WTC11 (cell line): ENCODE measurements at regions not wholly inside any gene's neighbourhood (a gene's known extent, or its start where the extent isn't known, plus 50 kb on each side); places are given as distances from the start of the nearest gene placed in this dataset.

Source experiments
- ATAC-seq: fragments of 200-7000 bp; cut with Tn5 transposase; 2 replicates; pipeline ENCODE4 v1.10.0; 2021; ENCODE audit warnings: mild to moderate bottlenecking, moderate library complexity
- CTCF ChIA-PET: fragments of 300-600 bp; sonication (Branson Sonifier 250); formaldehyde crosslinking; loops from one replicate; lab custom pipeline; 2021; ENCODE audit warnings: antibody characterized with exemption; lab: Charles Lee
- POLR2A ChIA-PET: fragments of 350-600 bp; sonication (Branson Sonifier 250); formaldehyde crosslinking; loops from one replicate; lab custom pipeline; 2021; ENCODE audit warnings: antibody characterized with exemption; lab: Charles Lee
- DNase-seq: peaks from one replicate; pipeline ENCODE4 v3.0.0; 2021; ENCODE audit warnings: low spot score
- H3K27ac Mint-ChIP-seq: 2 replicates; pipeline ENCODE4 v1.8.0; 2021; ENCODE audit warnings: mixed read lengths
- H3K27me3 Mint-ChIP-seq: 2 replicates; pipeline ENCODE4 v1.8.0; 2021; ENCODE audit warnings: low read depth, mild to moderate bottlenecking, moderate library complexity, mixed read lengths
- H3K36me3 Mint-ChIP-seq: 2 replicates; pipeline ENCODE4 v1.8.0; 2021; ENCODE audit warnings: mixed read lengths
- H3K4me1 Mint-ChIP-seq: 2 replicates; pipeline ENCODE4 v1.8.0; 2022; ENCODE audit warnings: mixed read lengths
- H3K4me3 Mint-ChIP-seq: 2 replicates; pipeline ENCODE4 v1.8.0; 2021; ENCODE audit warnings: mild to moderate bottlenecking, moderate library complexity, mixed read lengths
- H3K9me3 Mint-ChIP-seq: 2 replicates; pipeline ENCODE4 v1.8.0; 2021; ENCODE audit warnings: mixed read lengths
- AFF4 ChIP-seq: sonication (generic); formaldehyde crosslinking; IDR thresholded peaks from 2 replicates; pipeline ENCODE4 v1.8.1; 2023; ENCODE audit warnings: mild to moderate bottlenecking, missing genetic modification reagents, borderline replicate concordance
- ATF2 ChIP-seq: sonication (generic); formaldehyde crosslinking; IDR thresholded peaks from 2 replicates; pipeline ENCODE4 v1.8.1; 2022; ENCODE audit warnings: low read depth, missing genetic modification reagents, borderline replicate concordance
- CTCF ChIP-seq: fragments of 200-600 bp; IDR thresholded peaks from 2 replicates; pipeline ENCODE4 v1.8.0; 2022; ENCODE audit warnings: antibody characterized with exemption
- E2F4 ChIP-seq: sonication (generic); formaldehyde crosslinking; IDR thresholded peaks from 2 replicates; pipeline ENCODE4 v1.8.1; 2022; ENCODE audit warnings: low read depth, mild to moderate bottlenecking, moderate library complexity, missing genetic modification reagents, borderline replicate concordance
- ELF4 ChIP-seq: sonication (generic); formaldehyde crosslinking; IDR thresholded peaks from 2 replicates; pipeline ENCODE4 v1.8.1; 2022; ENCODE audit warnings: low read depth, mild to moderate bottlenecking, moderate library complexity, missing genetic modification reagents
- EMX1 ChIP-seq: fragments of 250-450 bp; sonication (Bioruptor Pico); IDR thresholded peaks from 2 replicates; pipeline ENCODE4 v1.8.0; 2021; ENCODE audit warnings: mild to moderate bottlenecking
- FOXP1 ChIP-seq: sonication (generic); formaldehyde crosslinking; IDR thresholded peaks from 2 replicates; pipeline ENCODE4 v1.8.0; 2022; ENCODE audit warnings: missing genetic modification reagents, mild to moderate bottlenecking, moderate library complexity, borderline replicate concordance
- GRHL2 ChIP-seq: fragments of 250-450 bp; sonication (Bioruptor Pico); IDR thresholded peaks from 2 replicates; pipeline ENCODE4 v1.8.0; 2022; ENCODE audit warnings: mild to moderate bottlenecking, moderate library complexity; ENCODE audit not compliant: insufficient replicate concordance, severe bottlenecking
- GTF2I ChIP-seq: fragments of 250-450 bp; sonication (Bioruptor Pico); conservative IDR thresholded peaks from 2 replicates; pipeline ENCODE4 v1.4.0; 2021; ENCODE audit warnings: mild to moderate bottlenecking
- HMGA2 ChIP-seq: fragments of 250-450 bp; sonication (Bioruptor Pico); IDR thresholded peaks from 2 replicates; pipeline ENCODE4 v1.4.0; 2021; ENCODE audit warnings: mild to moderate bottlenecking, moderate library complexity
- HMGXB4 ChIP-seq: sonication (generic); formaldehyde crosslinking; IDR thresholded peaks from 2 replicates; pipeline ENCODE4 v1.8.1; 2023; ENCODE audit warnings: mild to moderate bottlenecking, moderate library complexity, missing genetic modification reagents
- JUN ChIP-seq: sonication (generic); formaldehyde crosslinking; IDR thresholded peaks from 2 replicates; pipeline ENCODE4 v1.8.0; 2023; ENCODE audit warnings: mild to moderate bottlenecking, missing genetic modification reagents
- MAX ChIP-seq: sonication (generic); formaldehyde crosslinking; IDR thresholded peaks from 2 replicates; pipeline ENCODE4 v1.8.0; 2022; ENCODE audit warnings: mild to moderate bottlenecking, missing genetic modification reagents
- PRDM15 ChIP-seq: sonication (generic); formaldehyde crosslinking; IDR thresholded peaks from 2 replicates; pipeline ENCODE4 v1.8.0; 2022; ENCODE audit warnings: missing genetic modification reagents
- PRRX2 ChIP-seq: fragments of 250-450 bp; sonication (Bioruptor Pico); IDR thresholded peaks from 2 replicates; pipeline ENCODE4 v1.8.0; 2021; ENCODE audit warnings: mild to moderate bottlenecking
- SMAD3 ChIP-seq: sonication (generic); formaldehyde crosslinking; IDR thresholded peaks from 2 replicates; pipeline ENCODE4 v1.8.0; 2022; ENCODE audit warnings: missing genetic modification reagents, mild to moderate bottlenecking, borderline replicate concordance
- TCF7 ChIP-seq: sonication (generic); formaldehyde crosslinking; IDR thresholded peaks from 2 replicates; pipeline ENCODE4 v1.8.0; 2022; ENCODE audit warnings: mild to moderate bottlenecking, low read depth, missing genetic modification reagents, moderate library complexity

GRCh38 chr9:108434036-108434435, 421.8 kb downstream of the ACTL7B start (continued):
- TF ChIP-seq E2F4 (CRISPR knock-in tag) (no peak), CTCF (no peak), HMGXB4 (CRISPR knock-in tag) (no peak), GTF2I (CRISPR knock-in tag) (no peak), SMAD3 (CRISPR knock-in tag) (no peak), PRRX2 (CRISPR knock-in tag) (no peak), MAX (CRISPR knock-in tag) (no peak), ELF4 (CRISPR knock-in tag) (no peak)
- TF ChIP-seq, all 79 proteins: peak for 0

- no peak for DNase-seq
- Mint-ChIP-seq H3K9me3 (peaks cover 9% of the 10 kb centered on the region), H3K27ac (no peak overlapping the region), H3K36me3 (peaks cover 8% of the 10 kb centered on the region), H3K4me1 (no peaks in the 10 kb centered on the region), H3K4me3 (no peak overlapping the region), H3K27me3 (no peaks in the 10 kb centered on the region)
- ChIA-PET POLR2A (no interaction called here), CTCF (no interaction called here)
- TF ChIP-seq HMGA2 (CRISPR knock-in tag) (no peak), EMX1 (CRISPR knock-in tag) (no peak)
- no peak for ATAC-seq
Measured at GRCh38 chr9:108430655-108431054, 425.1 kb downstream of the ACTL7B start.

- CTCF ChIA-PET, result interaction anchor here (0.9 to 2.6 kb wide), 2 partner anchors 11 to 15 kb away, joined by 3 to 8 read pairs; no protein-coding TSS in a partner anchor
- no peak for TF ChIP-seq JUN (CRISPR knock-in tag)
- TF ChIP-seq AFF4, result no peak
- TF ChIP-seq FOXP1 (CRISPR knock-in tag), result no peak
- no peak for TF ChIP-seq GRHL2
- TF ChIP-seq TCF7, result no peak
- no peak for TF ChIP-seq PRDM15 (CRISPR knock-in tag)
- no peak for TF ChIP-seq ATF2 (CRISPR knock-in tag)
Measured at GRCh38 chr9:108427751-108428150, 428.0 kb downstream of the ACTL7B start.

More at GRCh38 chr9:108427751-108428150, 428.0 kb downstream of the ACTL7B start:
- H3K9me3 Mint-ChIP-seq, result peaks cover 9% of the 10 kb centered on the region
- no peak overlapping the region for H3K27ac Mint-ChIP-seq
- no peak overlapping the region for H3K4me3 Mint-ChIP-seq
- DNase-seq (no peak), ATAC-seq (no peak)
- H3K36me3 Mint-ChIP-seq, result peaks cover 8% of the 10 kb centered on the region
- POLR2A ChIA-PET, result no interaction called here
- H3K4me1 Mint-ChIP-seq, result no peaks in the 10 kb centered on the region
- no peaks in the 10 kb centered on the region for H3K27me3 Mint-ChIP-seq
